H9 (cell line): ENCODE measurements at regions not wholly inside any gene's neighbourhood (a gene's known extent, or its start where the extent isn't known, plus 50 kb on each side); places are given as distances from the start of the nearest gene placed in this dataset.
"Not testable (repeated sequence)": the region's sequence is repeated elsewhere in the genome, so short reads cannot be mapped to it uniquely, and the experiment has no call there.

Source experiments
- DNase-seq: peaks from one replicate; pipeline ENCODE4 v3.0.0-alpha.2; 2017
- H2AFZ ChIP-seq: one replicate; pipeline ENCODE4 v1.6.1; 2013; ENCODE audit warnings: mild to moderate bottlenecking, low read length, control low read depth, moderate library complexity
- H2AK5ac ChIP-seq: 2 replicates; pipeline ENCODE4 v1.6.1; 2013; ENCODE audit warnings: low read length, control low read depth, mixed read lengths; ENCODE audit not compliant: insufficient read length
- H2BK120ac ChIP-seq: one replicate; pipeline ENCODE4 v1.6.1; 2013; ENCODE audit warnings: low read depth, mild to moderate bottlenecking, low read length, control low read depth, inconsistent platforms; ENCODE audit not compliant: poor library complexity, severe bottlenecking
- H2BK12ac ChIP-seq: 2 replicates; pipeline ENCODE4 v1.6.1; 2013; ENCODE audit warnings: low read length, control low read depth, mixed read lengths, low read depth; ENCODE audit not compliant: insufficient read length
- H2BK15ac ChIP-seq: 2 replicates; pipeline ENCODE4 v1.6.1; 2013; ENCODE audit warnings: low read depth, low read length, control low read depth
- H2BK20ac ChIP-seq: one replicate; pipeline ENCODE4 v1.6.1; 2013; ENCODE audit warnings: low read depth, mild to moderate bottlenecking, low read length, control low read depth, inconsistent platforms; ENCODE audit not compliant: poor library complexity, severe bottlenecking
- H2BK5ac ChIP-seq: 2 replicates; pipeline ENCODE4 v1.6.1; 2013; ENCODE audit warnings: low read length, control low read depth, mixed read lengths; ENCODE audit not compliant: insufficient read length
- H3K14ac ChIP-seq: 2 replicates; pipeline ENCODE4 v1.6.1; 2013; ENCODE audit warnings: low read length, control low read depth; ENCODE audit not compliant: insufficient read depth
- H3K18ac ChIP-seq: 2 replicates; pipeline ENCODE4 v1.6.1; 2013; ENCODE audit warnings: low read depth, mild to moderate bottlenecking, mixed read lengths, low read length, control low read depth; ENCODE audit not compliant: insufficient read length
- H3K23ac ChIP-seq: 2 replicates; pipeline ENCODE4 v1.6.1; 2013; ENCODE audit warnings: low read length, control low read depth, mixed read lengths, low read depth; ENCODE audit not compliant: insufficient read length
- H3K23me2 ChIP-seq: 2 replicates; pipeline ENCODE4 v1.6.1; 2013; ENCODE audit warnings: low read depth, mild to moderate bottlenecking, mixed read lengths, low read length, control low read depth; ENCODE audit not compliant: insufficient read length, poor library complexity, severe bottlenecking
- H3K27ac ChIP-seq: 2 replicates; pipeline ENCODE4 v1.5.1; 2013; ENCODE audit warnings: low read length, control low read depth, mixed read lengths, low read depth; ENCODE audit not compliant: insufficient read length
- H3K27me3 ChIP-seq: 2 replicates; pipeline ENCODE4 v1.6.1; 2013; ENCODE audit warnings: low read length, control low read depth, inconsistent platforms; ENCODE audit not compliant: insufficient read depth
- H3K4ac ChIP-seq: 2 replicates; pipeline ENCODE4 v1.6.1; 2013; ENCODE audit warnings: low read depth, mild to moderate bottlenecking, control low read depth, inconsistent platforms, low read length, moderate library complexity
- H3K4me1 ChIP-seq: 2 replicates; pipeline ENCODE4 v1.6.1; 2013; ENCODE audit warnings: low read length, control low read depth, inconsistent platforms; ENCODE audit not compliant: insufficient read depth
- H3K4me2 ChIP-seq: 2 replicates; pipeline ENCODE4 v1.6.1; 2013; ENCODE audit warnings: low read length, control low read depth, mixed read lengths; ENCODE audit not compliant: insufficient read length, insufficient read depth
- H3K56ac ChIP-seq: 2 replicates; pipeline ENCODE4 v1.6.1; 2013; ENCODE audit warnings: low read depth, mild to moderate bottlenecking, mixed read lengths, low read length, control low read depth; ENCODE audit not compliant: insufficient read length
- H3K79me1 ChIP-seq: 2 replicates; pipeline ENCODE4 v1.6.1; 2013; ENCODE audit warnings: low read depth, mild to moderate bottlenecking, moderate library complexity, low read length, control low read depth, inconsistent platforms; ENCODE audit not compliant: insufficient read depth, poor library complexity, severe bottlenecking
- H3K79me2 ChIP-seq: 2 replicates; pipeline ENCODE4 v1.6.1; 2013; ENCODE audit warnings: low read length, control low read depth, inconsistent platforms; ENCODE audit not compliant: insufficient read depth
- H3K9ac ChIP-seq: 2 replicates; pipeline ENCODE4 v1.6.1; 2013; ENCODE audit warnings: low read length, control low read depth, mixed read lengths; ENCODE audit not compliant: insufficient read length; ENCODE audit errors: extremely low read depth
- H3K9me3 ChIP-seq: one replicate; pipeline ENCODE4 v1.6.1; 2013; ENCODE audit warnings: low read depth, low read length, inconsistent platforms; ENCODE audit not compliant: control insufficient read depth
- H3T11ph ChIP-seq: one replicate; pipeline ENCODE4 v1.6.1; 2013; ENCODE audit warnings: mild to moderate bottlenecking, low read length, control low read depth, inconsistent platforms
- H4K20me1 ChIP-seq: one replicate; pipeline ENCODE4 v1.6.1; 2013; ENCODE audit not compliant: control insufficient read depth, insufficient read length, insufficient read depth
- H4K5ac ChIP-seq: 2 replicates; pipeline ENCODE4 v1.6.1; 2013; ENCODE audit warnings: low read depth, mild to moderate bottlenecking, mixed read lengths, low read length, control low read depth; ENCODE audit not compliant: insufficient read length
- H4K8ac ChIP-seq: replicated peaks from 2 replicates; pipeline ENCODE4 v1.6.1; 2013; ENCODE audit warnings: low read length, control low read depth, mixed read lengths, low read depth; ENCODE audit not compliant: insufficient read length
- H4K91ac ChIP-seq: 2 replicates; pipeline ENCODE4 v1.6.1; 2013; ENCODE audit warnings: low read depth, mild to moderate bottlenecking, moderate library complexity, mixed read lengths, low read length, control low read depth; ENCODE audit not compliant: insufficient read length
- H3K27ac Mint-ChIP-seq, 3 experiments: 2 replicates in 2 of 3; 3 replicates in 1 of 3; pipeline ENCODE4 v1.8.0; 2020 to 2021; ENCODE audit warnings: mixed read lengths in 3 of 3, mild to moderate bottlenecking in 1 of 3, moderate library complexity in 1 of 3
- H3K27me3 Mint-ChIP-seq: 2 replicates; pipeline ENCODE4 v1.8.0; 2021; ENCODE audit warnings: low read depth, mild to moderate bottlenecking, moderate library complexity, mixed read lengths
- H3K36me3 Mint-ChIP-seq, 3 experiments: 2 replicates in 2 of 3; 3 replicates in 1 of 3; pipeline ENCODE4 v1.8.0; 2020 to 2021; ENCODE audit warnings: low read depth in 3 of 3, mixed read lengths in 3 of 3; ENCODE audit not compliant: insufficient read depth in 1 of 3
- H3K4me1 Mint-ChIP-seq, 2 experiments: 2 replicates each; pipeline ENCODE4 v1.8.0; 2020; ENCODE audit warnings: mixed read lengths in 2 of 2
- H3K4me3 Mint-ChIP-seq, 2 experiments: 2 replicates in 1 of 2; 3 replicates in 1 of 2; pipeline ENCODE4 v1.8.0; 2020 to 2021; ENCODE audit warnings: mild to moderate bottlenecking in 2 of 2, mixed read lengths in 2 of 2, moderate library complexity in 1 of 2
- H3K9me3 Mint-ChIP-seq, 2 experiments: 2 replicates in 1 of 2; 3 replicates in 1 of 2; pipeline ENCODE4 v1.8.0; 2020; ENCODE audit warnings: mild to moderate bottlenecking in 2 of 2, mixed read lengths in 2 of 2, moderate library complexity in 1 of 2
- CTCF ChIP-seq: fragments of 200-600 bp; sonication (generic); conservative IDR thresholded peaks from 3 replicates; pipeline ENCODE4 v1.8.0; 2021; ENCODE audit warnings: antibody characterized with exemption, mild to moderate bottlenecking
- WGBS: extraction: QIAGEN DNeasy Blood & Tissue Kit; methylation state at CpG from one replicate; pipeline ENCODE4 v1.1.7; 2013; ENCODE audit warnings: missing lambda C conversion rate, low lambda C conversion rate, mixed read lengths; ENCODE audit not compliant: insufficient read length; ENCODE audit errors: extremely low coverage; 5-methylcytosine and 5-hydroxymethylcytosine counted together

- Histone ChIP-seq H2AFZ (no peak overlapping the region), H2BK120ac (no peak overlapping the region), H3K4me1 (no peaks in the 10 kb centered on the region), H2BK5ac (no peak overlapping the region), H4K20me1 (no peaks in the 10 kb centered on the region), H3K9ac (no peak overlapping the region), H2BK12ac (no peak overlapping the region), H3T11ph (no peak overlapping the region), H4K91ac (no peak overlapping the region), H2BK15ac (no peak overlapping the region), H3K23me2 (no peaks in the 10 kb centered on the region), H3K4ac (no peak overlapping the region), H3K56ac (no peak overlapping the region), H3K9me3 (no peaks in the 10 kb centered on the region), H4K5ac (no peak overlapping the region), H3K23ac (no peak overlapping the region), H2BK20ac (no peak overlapping the region), H3K79me2 (no peaks in the 10 kb centered on the region), H3K18ac (no peak overlapping the region), H3K4me2 (no peak overlapping the region), H3K27me3 (no peaks in the 10 kb centered on the region), H2AK5ac (no peak overlapping the region), H3K14ac (no peak overlapping the region), H3K27ac (no peak overlapping the region), H3K79me1 (no peaks in the 10 kb centered on the region), H4K8ac (no peak overlapping the region)
- Mint-ChIP-seq H3K36me3 (peaks cover 51 to 95% (median 75%) of the 10 kb centered on the region in 3 experiments), H3K27ac (no peak overlapping the region), H3K4me1 (peaks cover 0 to 5% of the 10 kb centered on the region in 2 experiments; a peak in 2 of 4 replicates), H3K4me3 (no peak overlapping the region), H3K9me3 (peaks cover 42 to 44% of the 10 kb centered on the region in 2 experiments), H3K27me3 (no peaks in the 10 kb centered on the region)
- no peak for DNase-seq
- TF ChIP-seq CTCF = no peak
Measured at GRCh38 chr4:123007679-123008078, 85.3 kb upstream of the NUDT6 start.

- not testable (repeated sequence) for H2AFZ ChIP-seq, H2BK20ac ChIP-seq, H2BK5ac ChIP-seq, H3K4me1 Mint-ChIP-seq, H2AK5ac ChIP-seq, H2BK120ac ChIP-seq, H4K91ac ChIP-seq, H3K9me3 ChIP-seq, H3K4me1 ChIP-seq, H3K56ac ChIP-seq, H2BK15ac ChIP-seq, H3K27me3 ChIP-seq, DNase-seq, H3K23ac ChIP-seq, H3K14ac ChIP-seq, H3K79me2 ChIP-seq, H3K9ac ChIP-seq, H3K4me2 ChIP-seq, H4K8ac ChIP-seq, H3K4ac ChIP-seq, H3K18ac ChIP-seq, H4K20me1 ChIP-seq, H3K23me2 ChIP-seq, H3K27ac ChIP-seq, H3T11ph ChIP-seq, H2BK12ac ChIP-seq, H3K4me3 Mint-ChIP-seq, H3K79me1 ChIP-seq, H4K5ac ChIP-seq, H3K27ac Mint-ChIP-seq, H3K27me3 Mint-ChIP-seq
- peaks cover 55 to 85% (median 65%) of the 10 kb centered on the region in 3 experiments for H3K36me3 Mint-ChIP-seq
- H3K9me3 Mint-ChIP-seq = peaks cover 33 to 41% of the 10 kb centered on the region in 2 experiments
- no CpG with 5 or more reads among the region's 12 CpGs for WGBS
Measured at GRCh38 chr4:123012416-123012815, 90.0 kb upstream of the NUDT6 start.
